ENCODE measurements at regions not wholly inside any gene's neighbourhood (a gene's known extent, or its start where the extent isn't known, plus 50 kb on each side); places are given as distances from the start of the nearest gene placed in this dataset.

DNA sequence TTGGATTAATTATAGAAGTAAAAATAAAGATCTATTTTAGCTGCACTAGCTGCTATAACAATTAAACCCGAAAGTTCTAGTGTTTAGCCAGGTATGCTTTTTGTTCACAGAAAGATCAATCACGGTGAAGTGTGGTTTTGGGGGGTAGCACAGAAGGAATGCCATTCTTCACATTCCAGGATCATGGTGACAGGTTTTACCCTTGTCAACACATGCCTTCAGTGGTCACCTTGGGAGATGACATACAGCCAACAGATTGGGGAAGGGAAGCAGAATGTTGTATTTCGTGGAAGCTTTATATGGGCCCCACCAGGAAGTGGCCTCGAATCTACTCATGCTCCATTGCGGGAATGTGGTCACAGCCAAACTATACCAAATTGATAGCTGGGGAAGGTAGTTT, 753.6 kb downstream of the RAPGEF2 start:
- TF ChIP-seq CTCF (IDR thresholded peaks at IDR 0.05; ENCODE audit: borderline replicate concordance, extremely low read depth, low read length, poor library complexity, severe bottlenecking) = no peak
- TF ChIP-seq EZH2 (IDR thresholded peaks at IDR 0.05; ENCODE audit: borderline replicate concordance, low read depth, low read length, severe bottlenecking) = no peak
